GM19463 (cell line): ENCODE measurements at regions not wholly inside any gene's neighbourhood (a gene's known extent, or its start where the extent isn't known, plus 50 kb on each side); places are given as distances from the start of the nearest gene placed in this dataset.

Experiments used
- ATAC-seq: cut with Tn5 transposase; IDR thresholded peaks from one replicate; pipeline ENCODE4 v1.9.1; 2021; ENCODE audit warnings: mild to moderate bottlenecking, moderate library complexity; ENCODE audit not compliant: unreplicated experiment

DNA sequence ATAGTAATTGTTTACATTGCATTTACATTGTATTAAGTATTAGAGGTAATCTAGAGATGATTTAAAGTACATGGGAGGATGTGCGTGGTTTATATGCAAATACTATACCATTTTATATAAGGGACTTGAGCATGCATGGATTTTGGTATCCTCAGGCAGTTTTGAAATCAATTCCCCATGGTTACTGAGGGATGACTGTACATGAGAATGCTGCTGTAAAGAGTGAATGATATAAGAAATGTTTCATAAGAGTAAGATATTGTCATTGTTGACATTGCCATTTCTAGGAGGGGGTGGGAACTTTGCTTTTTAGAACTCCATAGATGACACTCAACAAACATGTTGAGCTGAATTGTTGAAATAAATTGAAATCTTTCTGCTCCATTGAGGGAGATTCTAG is 185.0 kb downstream of the SEMA6A start:
- no peak for ATAC-seq

- no peak for ATAC-seq
Measured at GRCh38 chr5:116388564-116389258, 185.9 kb downstream of the SEMA6A start.

- no peak for ATAC-seq
Measured at GRCh38 chr5:116387738-116388137, 186.9 kb downstream of the SEMA6A start.

GRCh38 chr5:116386633-116387032 is 188.0 kb downstream of the SEMA6A start:
- no peak for ATAC-seq

- ATAC-seq, result no peak
Measured at GRCh38 chr5:116382874-116383266, 191.8 kb downstream of the SEMA6A start.

DNA sequence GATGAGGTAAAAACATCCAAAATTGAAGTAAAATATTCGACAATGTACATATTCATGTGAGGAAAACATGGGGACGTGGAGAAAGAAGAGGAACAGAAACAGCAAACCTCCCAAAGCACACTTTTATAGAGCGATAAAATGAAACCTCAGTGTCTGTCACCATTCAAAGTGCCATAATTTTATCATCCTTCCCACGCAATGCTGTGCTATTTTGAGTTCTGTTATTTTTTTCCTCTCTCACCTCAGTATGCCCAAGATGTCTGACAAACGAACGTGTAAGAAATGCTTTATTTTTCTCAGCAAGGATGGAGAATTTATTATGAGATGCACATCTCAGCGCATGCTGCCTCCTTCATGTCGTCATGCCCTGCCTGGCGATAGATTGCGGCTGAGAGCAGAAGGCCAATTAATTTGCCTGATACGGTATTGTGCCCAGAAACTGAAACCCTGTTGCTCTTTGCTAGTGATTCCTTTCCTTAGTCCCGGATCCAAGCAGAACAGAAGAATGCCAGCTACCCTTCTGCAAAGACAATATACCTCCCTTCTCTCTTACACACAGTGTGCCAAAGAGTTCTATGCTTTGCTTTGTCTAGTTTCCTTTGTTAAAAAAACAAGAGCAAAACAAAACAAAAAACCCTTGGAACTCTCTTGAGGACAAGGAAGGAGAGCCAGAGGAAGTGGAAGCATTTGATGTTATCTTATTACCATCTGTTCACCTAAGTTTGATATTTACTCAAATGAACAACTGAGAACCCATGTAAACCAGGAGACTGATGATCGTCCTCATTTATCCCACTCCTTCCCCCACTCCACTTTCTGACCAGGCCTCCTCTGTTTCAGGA is 192.4 kb downstream of the SEMA6A start:
- ATAC-seq, result no peak

DNA sequence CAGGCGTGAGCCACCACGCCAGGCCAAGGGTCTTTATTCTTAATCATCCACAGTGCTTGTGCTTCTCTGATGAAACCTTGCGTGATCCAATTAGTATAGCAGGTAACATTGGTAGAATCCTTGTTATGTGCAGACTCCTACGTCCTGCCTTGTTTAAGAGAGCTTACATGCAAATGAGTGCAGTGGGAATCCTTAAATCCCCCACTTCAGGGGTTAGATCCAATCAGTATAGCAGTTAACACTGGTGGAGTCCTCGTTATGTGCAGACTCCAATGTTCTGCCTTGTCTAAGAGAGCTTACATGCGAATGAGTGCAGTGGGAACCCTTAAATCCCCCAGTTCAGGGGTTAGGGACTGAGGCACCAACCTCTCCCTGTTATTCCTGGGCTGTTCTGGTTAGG is 193.4 kb downstream of the SEMA6A start:
- no peak for ATAC-seq

DNA sequence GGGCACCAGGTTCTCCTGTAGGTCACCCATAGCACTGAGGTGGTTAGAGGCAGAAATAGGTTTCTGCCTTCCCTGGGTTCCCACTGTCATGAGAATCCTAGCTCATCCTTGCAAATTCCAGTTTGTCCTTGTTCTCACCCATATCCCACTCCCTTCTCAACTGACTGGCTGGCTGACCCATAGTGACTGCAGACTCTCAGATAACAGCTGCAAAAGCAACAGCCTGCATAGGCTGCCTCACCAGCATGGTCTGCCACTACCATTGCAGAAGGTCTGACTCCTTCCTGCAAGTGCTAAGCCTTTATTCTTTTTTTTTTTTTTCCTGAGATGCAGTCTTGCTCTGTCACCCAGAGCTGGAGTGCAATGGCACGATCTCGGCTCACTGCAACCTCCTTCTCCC is 194.0 kb downstream of the SEMA6A start:
- ATAC-seq, result no peak

- no peak for ATAC-seq
Measured at GRCh38 chr5:116379306-116379705, 195.3 kb downstream of the SEMA6A start.

DNA sequence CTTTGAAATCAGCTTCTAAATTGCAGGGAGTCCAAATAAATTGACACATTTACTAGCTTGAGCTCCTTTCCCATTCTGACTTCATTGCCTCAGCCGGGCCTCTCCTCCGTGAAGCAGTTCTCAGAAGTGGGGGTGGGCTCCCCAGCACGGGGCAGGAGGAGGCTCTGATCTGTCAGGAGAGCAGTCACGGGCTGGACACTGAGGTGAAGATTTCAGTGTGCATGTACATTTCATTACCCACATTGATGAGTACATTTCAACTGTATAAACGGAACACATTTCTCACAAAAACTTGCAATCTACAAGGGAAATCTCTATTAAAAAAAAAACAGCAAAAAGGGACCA is 195.9 kb downstream of the SEMA6A start:
- ATAC-seq, result no peak

DNA sequence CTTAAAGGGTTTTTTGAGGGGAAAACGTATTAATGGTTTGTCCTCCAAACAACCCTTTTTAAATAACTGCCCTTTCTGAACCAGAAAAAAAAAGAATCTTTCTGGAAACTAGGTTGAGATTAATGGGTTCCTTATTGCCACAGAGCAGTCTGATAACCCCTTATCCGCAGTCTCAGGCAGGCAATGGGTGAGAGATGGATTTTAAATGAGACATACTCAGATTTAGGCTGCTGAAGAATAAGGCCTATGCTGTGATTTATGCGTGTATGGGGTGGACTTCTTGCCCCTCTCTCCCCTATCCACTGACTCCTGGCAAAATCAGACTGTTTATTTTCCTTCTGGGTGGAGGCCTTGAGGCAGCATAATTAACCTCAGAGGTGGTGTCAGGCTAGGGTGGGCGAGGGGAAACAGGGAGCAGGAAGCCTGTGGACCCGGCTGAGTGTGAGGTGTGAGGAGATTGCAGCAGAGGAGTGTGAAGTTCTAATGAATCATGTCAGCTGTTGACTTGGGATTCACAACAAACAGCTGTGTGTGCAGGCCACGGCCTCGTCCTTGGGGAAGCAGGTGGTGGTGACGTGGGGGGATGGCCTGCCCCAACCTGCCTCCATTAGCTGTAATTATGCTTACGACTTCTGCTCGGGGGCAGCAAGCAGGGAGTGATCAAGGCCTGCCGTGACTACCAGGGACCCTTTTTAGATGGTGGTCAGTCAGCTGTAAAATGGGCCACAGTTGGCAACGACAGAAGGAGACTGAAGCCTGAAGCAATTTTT is 196.4 kb downstream of the SEMA6A start:
- ATAC-seq, result no peak

DNA sequence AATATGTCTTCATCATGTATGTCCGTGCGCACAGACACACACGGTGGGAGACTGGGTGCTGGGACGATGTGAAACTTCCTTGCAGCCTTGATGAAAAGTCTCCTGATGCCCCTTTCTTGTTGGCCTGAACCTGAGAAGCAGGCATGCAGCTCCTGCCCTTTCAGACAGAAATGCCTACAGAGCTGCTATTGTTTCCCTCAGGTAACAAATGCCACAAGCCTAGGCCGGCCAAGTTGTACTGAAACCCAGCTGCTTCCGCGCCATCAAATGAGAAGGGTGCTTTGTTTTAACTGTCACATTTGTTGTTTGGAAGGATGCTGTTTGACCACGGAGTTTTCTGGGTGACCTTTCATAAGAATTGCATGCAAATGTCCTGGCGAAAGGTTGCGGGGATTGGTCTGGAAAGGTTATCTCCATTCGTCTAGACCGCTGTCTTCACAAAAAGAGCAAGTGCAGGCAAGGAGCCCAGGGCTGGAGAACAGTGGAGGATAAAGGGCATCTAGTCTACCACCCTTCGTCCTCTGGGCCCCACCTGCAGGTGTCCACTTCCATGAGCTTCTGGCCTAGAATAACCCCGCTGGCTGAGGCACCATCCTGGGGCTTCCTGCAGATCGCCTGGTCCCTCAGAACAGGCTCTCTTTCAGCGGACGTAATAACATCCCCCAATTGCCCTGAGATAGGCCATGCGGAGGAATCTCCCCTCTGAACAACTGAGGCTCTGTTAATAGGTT is 197.2 kb downstream of the SEMA6A start:
- no peak for ATAC-seq

DNA sequence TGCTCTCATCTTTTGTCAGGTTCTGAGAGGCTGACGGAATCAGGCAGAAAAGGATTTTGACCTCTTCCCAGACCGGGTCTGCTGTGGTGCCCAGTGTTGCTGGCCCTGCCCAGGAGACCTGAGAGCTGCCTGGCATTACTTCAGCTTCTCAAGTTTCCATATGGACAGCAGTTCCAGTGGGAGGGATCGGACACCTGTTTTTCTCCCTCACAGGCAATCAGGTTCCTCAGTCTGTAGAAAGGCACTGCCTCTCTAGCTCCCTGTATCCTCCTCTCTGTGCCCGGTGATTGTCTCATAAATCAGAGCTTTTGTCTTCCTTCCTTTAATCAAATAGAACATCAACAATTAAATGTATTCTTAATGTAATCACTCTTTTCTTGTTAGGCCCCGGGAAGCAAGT is 198.7 kb downstream of the SEMA6A start:
- no peak for ATAC-seq

DNA sequence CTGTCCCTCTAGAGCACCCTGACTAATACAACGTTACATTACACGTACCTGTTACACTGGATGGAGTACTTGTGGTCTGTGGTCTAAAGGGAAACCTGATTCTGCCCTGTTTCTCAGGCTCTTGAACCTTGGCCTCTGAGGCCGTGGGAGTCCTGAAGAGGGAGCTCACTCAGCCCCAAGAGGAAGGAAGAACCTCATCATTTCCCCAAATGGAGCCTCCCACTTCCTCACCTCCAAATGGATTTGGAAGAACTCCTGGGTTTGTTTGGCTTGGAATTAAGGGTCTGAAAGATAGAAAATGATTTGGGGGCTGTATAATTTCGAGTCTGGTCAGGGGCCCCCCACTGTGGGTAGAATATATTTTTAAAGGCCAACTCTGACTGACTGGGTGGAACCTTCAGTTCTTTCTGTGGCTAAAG is 200.2 kb downstream of the SEMA6A start:
- peak; percentile 50 for ATAC-seq

DNA sequence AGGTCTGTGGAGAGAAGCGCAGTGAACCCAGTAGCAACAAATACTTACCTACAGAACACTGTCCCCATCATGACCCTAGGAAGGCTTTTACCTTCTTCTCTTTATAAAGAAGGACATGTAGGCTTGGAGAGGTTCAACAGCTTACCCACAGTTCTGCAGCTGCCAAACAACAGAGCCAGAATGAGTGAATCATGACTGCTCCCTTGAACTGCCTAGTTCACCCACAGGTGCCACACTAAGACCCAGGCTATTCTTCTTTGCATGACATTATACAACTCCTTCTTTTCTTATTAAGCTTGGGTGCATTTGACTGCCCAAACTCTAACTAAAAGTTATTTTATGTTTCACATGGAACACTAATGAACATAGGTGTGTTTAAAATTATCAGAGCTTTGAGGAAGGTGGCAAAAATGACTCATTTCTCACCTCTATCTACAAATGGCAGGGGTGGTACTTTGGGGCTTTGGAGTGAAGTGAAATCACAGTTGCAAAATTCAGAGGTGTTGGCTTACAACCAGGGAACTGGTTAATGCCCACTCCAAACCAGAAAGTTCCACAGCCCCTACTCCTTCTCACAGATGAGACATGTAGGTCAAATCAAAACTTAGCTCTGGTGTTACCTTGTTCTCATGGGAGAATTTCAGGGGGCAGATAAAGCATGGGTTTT is 201.6 kb downstream of the SEMA6A start:
- ATAC-seq, result peak; percentile 33

- no peak for ATAC-seq
Measured at GRCh38 chr5:116371935-116372334, 202.7 kb downstream of the SEMA6A start.

DNA sequence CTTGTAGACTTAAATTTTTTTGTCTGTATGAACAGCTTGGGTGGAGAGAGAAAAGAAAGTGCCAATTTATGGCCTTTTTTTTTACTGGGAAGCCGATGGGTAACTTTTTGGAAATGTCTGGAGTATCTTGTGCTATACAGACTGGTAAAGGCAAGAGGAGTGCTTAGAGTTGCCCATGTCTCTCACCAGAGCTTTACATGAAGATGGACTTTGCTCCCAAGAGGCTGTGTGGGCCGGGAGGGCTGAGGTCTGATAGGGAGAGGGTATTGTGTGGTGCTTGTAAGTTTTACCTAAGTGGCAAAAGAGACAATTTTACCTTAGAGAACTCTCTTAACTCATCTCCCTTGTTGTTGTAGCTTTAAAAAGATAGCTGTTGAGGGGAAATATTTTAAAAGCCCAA is 203.2 kb downstream of the SEMA6A start:
- peak; percentile 40 for ATAC-seq

DNA sequence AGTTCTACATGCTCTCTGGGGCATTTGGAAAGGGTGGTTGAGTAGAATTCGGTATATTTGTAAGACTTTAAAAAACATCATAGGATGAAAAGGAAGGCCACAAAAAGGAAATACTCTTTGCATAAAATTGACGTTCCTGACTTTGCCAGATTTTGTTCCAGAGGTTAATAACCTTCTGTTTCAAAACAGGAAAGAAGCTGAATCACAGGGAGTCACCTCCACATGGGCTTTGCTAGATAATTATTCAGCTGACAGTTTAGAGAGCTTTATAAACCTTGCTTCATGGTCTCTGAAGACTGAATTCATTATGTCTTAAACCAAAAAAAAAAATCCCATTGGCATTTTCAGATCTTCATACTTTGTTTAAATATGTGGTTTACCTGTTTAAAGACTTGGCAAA is 203.7 kb downstream of the SEMA6A start:
- no peak for ATAC-seq

DNA sequence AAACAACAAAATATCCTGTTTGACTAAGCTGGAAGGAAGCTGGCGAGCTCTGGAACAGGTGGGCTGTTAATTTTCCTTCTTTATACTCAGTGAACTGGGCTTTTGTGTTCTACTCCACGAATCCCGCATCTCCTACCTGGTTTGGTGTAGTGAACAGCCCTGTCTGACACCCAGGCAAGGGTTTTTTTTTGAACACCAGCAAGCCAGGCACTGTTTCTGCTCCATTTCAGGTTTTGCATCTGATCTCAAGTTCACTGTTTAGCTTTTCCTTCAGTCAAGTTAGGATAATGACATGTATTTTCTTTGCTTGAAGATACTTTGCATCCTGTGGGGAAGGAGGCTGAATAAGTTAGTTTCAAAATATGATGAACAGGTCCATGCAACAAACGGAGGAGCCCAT is 204.5 kb downstream of the SEMA6A start:
- ATAC-seq, result no peak

- ATAC-seq, result peak; percentile 89
Measured at GRCh38 chr5:116365006-116365496, 209.6 kb downstream of the SEMA6A start.
